DOHH2 (cell line): ENCODE measurements at regions not wholly inside any gene's neighbourhood (a gene's known extent, or its start where the extent isn't known, plus 50 kb on each side); places are given as distances from the start of the nearest gene placed in this dataset.

Experiments used
- EZH2phosphoT487 ChIP-seq: fragments of 200-600 bp; sonication (generic); IDR thresholded peaks from 2 replicates; pipeline ENCODE4 v1.6.1; 2017; ENCODE audit warnings: borderline replicate concordance, mild to moderate bottlenecking, antibody characterized with exemption, low read length, moderate library complexity, mixed read lengths
- TF ChIP-seq, protein P1 (sequence below): fragments of 200-600 bp; sonication (generic); IDR thresholded peaks from one replicate; pipeline ENCODE4 v1.5.1; 2014; ENCODE audit warnings: antibody characterized with exemption, mild to moderate bottlenecking, low read depth, low read length; ENCODE audit not compliant: poor library complexity, severe bottlenecking

DNA sequence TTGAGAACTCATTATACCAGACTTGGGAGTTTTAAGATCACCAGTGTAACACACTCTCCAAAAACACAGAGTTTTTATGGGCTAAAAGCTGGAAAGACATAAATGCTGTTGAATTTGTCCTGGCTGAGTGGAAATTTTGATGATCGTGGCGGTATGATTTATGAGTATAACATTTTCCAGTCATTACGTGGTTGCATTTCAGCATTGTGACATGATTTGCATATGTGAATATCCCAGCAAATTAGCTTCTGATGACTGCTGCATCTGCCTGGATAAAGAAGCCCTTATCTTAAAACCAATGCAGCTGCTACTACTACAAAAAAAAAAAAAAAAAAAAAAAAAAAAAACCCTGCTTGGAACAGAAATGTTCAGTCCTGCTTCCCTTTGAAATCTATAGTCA, 850.9 kb downstream of the TFAP2A start:
- TF ChIP-seq, protein P1, sequence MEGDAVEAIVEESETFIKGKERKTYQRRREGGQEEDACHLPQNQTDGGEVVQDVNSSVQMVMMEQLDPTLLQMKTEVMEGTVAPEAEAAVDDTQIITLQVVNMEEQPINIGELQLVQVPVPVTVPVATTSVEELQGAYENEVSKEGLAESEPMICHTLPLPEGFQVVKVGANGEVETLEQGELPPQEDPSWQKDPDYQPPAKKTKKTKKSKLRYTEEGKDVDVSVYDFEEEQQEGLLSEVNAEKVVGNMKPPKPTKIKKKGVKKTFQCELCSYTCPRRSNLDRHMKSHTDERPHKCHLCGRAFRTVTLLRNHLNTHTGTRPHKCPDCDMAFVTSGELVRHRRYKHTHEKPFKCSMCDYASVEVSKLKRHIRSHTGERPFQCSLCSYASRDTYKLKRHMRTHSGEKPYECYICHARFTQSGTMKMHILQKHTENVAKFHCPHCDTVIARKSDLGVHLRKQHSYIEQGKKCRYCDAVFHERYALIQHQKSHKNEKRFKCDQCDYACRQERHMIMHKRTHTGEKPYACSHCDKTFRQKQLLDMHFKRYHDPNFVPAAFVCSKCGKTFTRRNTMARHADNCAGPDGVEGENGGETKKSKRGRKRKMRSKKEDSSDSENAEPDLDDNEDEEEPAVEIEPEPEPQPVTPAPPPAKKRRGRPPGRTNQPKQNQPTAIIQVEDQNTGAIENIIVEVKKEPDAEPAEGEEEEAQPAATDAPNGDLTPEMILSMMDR, result no peak
- no peak for TF ChIP-seq EZH2phosphoT487
